Muscle of arm (tissue), 1 donor: ENCODE measurements at regions not wholly inside any gene's neighbourhood (a gene's known extent, or its start where the extent isn't known, plus 50 kb on each side); places are given as distances from the start of the nearest gene placed in this dataset.
A peak's percentile ranks its signal among the peaks of the same experiment; 100 is the strongest.
"Not testable (repeated sequence)": the region's sequence is repeated elsewhere in the genome, so short reads cannot be mapped to it uniquely, and the experiment has no call there.

Experiments
- DNase-seq: peaks from one replicate; pipeline ENCODE4 v3.0.0-alpha.2; 2013

GRCh38 chr2:8119782-8120505, 561.9 kb upstream of the ID2 start:
- no peak for DNase-seq

- no peak for DNase-seq
Observed at GRCh38 chr2:8120506-8120860, 561.4 kb upstream of the ID2 start.

GRCh38 chr2:8121022-8121825, 560.6 kb upstream of the ID2 start:
- no peak for DNase-seq

- DNase-seq = no peak
Observed at GRCh38 chr2:8121826-8122513, 559.9 kb upstream of the ID2 start.

GRCh38 chr2:8122520-8122919, 559.3 kb upstream of the ID2 start:
- DNase-seq = no peak

- DNase-seq = no peak
Observed at GRCh38 chr2:8123464-8123863, 558.4 kb upstream of the ID2 start.

- no peak for DNase-seq
Observed at GRCh38 chr2:8125741-8126711, 555.8 kb upstream of the ID2 start.

- no peak for DNase-seq
Observed at GRCh38 chr2:8126783-8127182, 555.1 kb upstream of the ID2 start.

- not testable (repeated sequence) for DNase-seq
Observed at GRCh38 chr2:8131423-8131822, 550.4 kb upstream of the ID2 start.

GRCh38 chr2:8132351-8132831, 549.5 kb upstream of the ID2 start:
- DNase-seq = peak; percentile 56

- DNase-seq = no peak
Observed at GRCh38 chr2:8132879-8133278, 549.0 kb upstream of the ID2 start.

GRCh38 chr2:8133363-8133762, 548.5 kb upstream of the ID2 start:
- no peak for DNase-seq

- no peak for DNase-seq
Observed at GRCh38 chr2:8133913-8134472, 547.9 kb upstream of the ID2 start.

GRCh38 chr2:8134473-8134932, 547.4 kb upstream of the ID2 start:
- DNase-seq = no peak

GRCh38 chr2:8134985-8135682, 546.7 kb upstream of the ID2 start:
- DNase-seq = no peak

GRCh38 chr2:8137801-8138200, 544.1 kb upstream of the ID2 start:
- no peak for DNase-seq

GRCh38 chr2:8138525-8138922, 543.3 kb upstream of the ID2 start:
- DNase-seq = no peak

GRCh38 chr2:8138923-8139667, 542.8 kb upstream of the ID2 start:
- no peak for DNase-seq

GRCh38 chr2:8139668-8140200, 542.1 kb upstream of the ID2 start:
- DNase-seq = no peak
